ENCODE measurements at regions not wholly inside any gene's neighbourhood (a gene's known extent, or its start where the extent isn't known, plus 50 kb on each side); places are given as distances from the start of the nearest gene placed in this dataset.

- TF ChIP-seq CTCF (conservative IDR thresholded peaks at IDR 0.05; ENCODE audit: low read depth, low read length), result no peak
- no peak for TF ChIP-seq EZH2 (IDR thresholded peaks at IDR 0.05; ENCODE audit: borderline replicate concordance, low read depth, low read length, poor library complexity, severe bottlenecking)
- CTCF ChIA-PET, result no interaction called here
- BruUV-seq (replicated peaks), result no TSS peak
These were observed 425.3 kb upstream of the SLC35B3 start for GRCh38 chr6:8860671-8861070.

GRCh38 chr6:8859501-8859900, 424.2 kb upstream of the SLC35B3 start:
- H3K4me1 ChIP-seq (ENCODE audit: insufficient read depth, low read length, poor library complexity, severe bottlenecking), result no peaks in the 10 kb centered on the region
- H3K27me3 ChIP-seq (replicated peaks; ENCODE audit: insufficient read depth, low read depth, low read length, poor library complexity), result no peaks in the 10 kb centered on the region
- TF ChIP-seq CTCF (conservative IDR thresholded peaks at IDR 0.05; ENCODE audit: low read depth, low read length), result no peak
- no peak for TF ChIP-seq EZH2 (IDR thresholded peaks at IDR 0.05; ENCODE audit: borderline replicate concordance, low read depth, low read length, poor library complexity, severe bottlenecking)
- ChIA-PET POLR2A (ENCODE audit: low non-redundant PET) (no interaction called here), CTCF (no interaction called here)
- H3K9me3 ChIP-seq (ENCODE audit: low read depth, low read length, poor library complexity, severe bottlenecking), result no peaks in the 10 kb centered on the region
- intact Hi-C loops (cut with micrococcal nuclease; ENCODE audit: unreplicated experiment), result no loop called here
- DNase-seq (ENCODE audit: low spot score), result no peak
- no peaks in the 10 kb centered on the region for H3K36me3 ChIP-seq (ENCODE audit: insufficient read depth, low read length, poor library complexity, severe bottlenecking)
- H3K27ac ChIP-seq (ENCODE audit: low read depth, low read length, poor library complexity, severe bottlenecking), result no peak overlapping the region
- no TSS peak for BruUV-seq (replicated peaks)
- H3K4me3 ChIP-seq (ENCODE audit: low read depth, low read length, poor library complexity, severe bottlenecking), result no peak overlapping the region

More at GRCh38 chr6:8860671-8861070, 425.3 kb upstream of the SLC35B3 start:
- Histone ChIP-seq H3K27ac (ENCODE audit: low read depth, low read length, poor library complexity, severe bottlenecking) (no peak overlapping the region), H3K4me3 (ENCODE audit: low read depth, low read length, poor library complexity, severe bottlenecking) (no peak overlapping the region), H3K27me3 (replicated peaks; ENCODE audit: insufficient read depth, low read depth, low read length, poor library complexity) (no peaks in the 10 kb centered on the region), H3K36me3 (ENCODE audit: insufficient read depth, low read length, poor library complexity, severe bottlenecking) (no peaks in the 10 kb centered on the region), H3K4me1 (ENCODE audit: insufficient read depth, low read length, poor library complexity, severe bottlenecking) (no peaks in the 10 kb centered on the region), H3K9me3 (ENCODE audit: low read depth, low read length, poor library complexity, severe bottlenecking) (no peaks in the 10 kb centered on the region)
- DNase-seq (ENCODE audit: low spot score), result no peak
- POLR2A ChIA-PET (ENCODE audit: low non-redundant PET), result no interaction called here
- intact Hi-C loops (cut with micrococcal nuclease; ENCODE audit: unreplicated experiment), result no loop called here

GRCh38 chr6:8858854-8859331, 423.5 kb upstream of the SLC35B3 start:
- DNase-seq (ENCODE audit: low spot score), result no peak
- Histone ChIP-seq H3K4me3 (ENCODE audit: low read depth, low read length, poor library complexity, severe bottlenecking) (no peak overlapping the region), H3K27ac (ENCODE audit: low read depth, low read length, poor library complexity, severe bottlenecking) (no peak overlapping the region), H3K9me3 (ENCODE audit: low read depth, low read length, poor library complexity, severe bottlenecking) (no peaks in the 10 kb centered on the region), H3K4me1 (ENCODE audit: insufficient read depth, low read length, poor library complexity, severe bottlenecking) (no peaks in the 10 kb centered on the region), H3K27me3 (replicated peaks; ENCODE audit: insufficient read depth, low read depth, low read length, poor library complexity) (no peaks in the 10 kb centered on the region), H3K36me3 (ENCODE audit: insufficient read depth, low read length, poor library complexity, severe bottlenecking) (no peaks in the 10 kb centered on the region)
- CTCF ChIA-PET, result no interaction called here
- TF ChIP-seq CTCF (conservative IDR thresholded peaks at IDR 0.05; ENCODE audit: low read depth, low read length), result no peak
- TF ChIP-seq EZH2 (IDR thresholded peaks at IDR 0.05; ENCODE audit: borderline replicate concordance, low read depth, low read length, poor library complexity, severe bottlenecking), result no peak
- intact Hi-C loops (cut with micrococcal nuclease; ENCODE audit: unreplicated experiment), result no loop called here
- POLR2A ChIA-PET (ENCODE audit: low non-redundant PET), result no interaction called here
- BruUV-seq (replicated peaks), result no TSS peak

Data from A673 (cell line).